GM06990 (cell line): ENCODE measurements at regions not wholly inside any gene's neighbourhood (a gene's known extent, or its start where the extent isn't known, plus 50 kb on each side); places are given as distances from the start of the nearest gene placed in this dataset.

Experiments
- DNase-seq: peaks from one replicate; pipeline ENCODE4 v3.0.0-alpha.2; 2011; ENCODE audit not compliant: insufficient read length; ENCODE audit errors: extremely low read depth
- H3K27me3 ChIP-seq: replicated peaks from 2 replicates; pipeline ENCODE4 v1.6.0; 2011; ENCODE audit warnings: low read length; ENCODE audit not compliant: control insufficient read depth, insufficient read depth
- H3K36me3 ChIP-seq: 2 replicates; pipeline ENCODE4 v1.5.1; 2011; ENCODE audit warnings: low read length; ENCODE audit not compliant: control insufficient read depth, insufficient read depth
- H3K4me3 ChIP-seq: replicated peaks from 2 replicates; pipeline ENCODE4 v1.5.1; 2011; ENCODE audit warnings: low read depth, mild to moderate bottlenecking, control low read depth, low read length
- TF ChIP-seq, protein P1 (sequence below): IDR thresholded peaks from 2 replicates; pipeline ENCODE4 v1.5.1; 2011; ENCODE audit warnings: low read length, control low read depth, mild to moderate bottlenecking, inconsistent platforms; ENCODE audit not compliant: insufficient read depth, poor library complexity, severe bottlenecking

DNA sequence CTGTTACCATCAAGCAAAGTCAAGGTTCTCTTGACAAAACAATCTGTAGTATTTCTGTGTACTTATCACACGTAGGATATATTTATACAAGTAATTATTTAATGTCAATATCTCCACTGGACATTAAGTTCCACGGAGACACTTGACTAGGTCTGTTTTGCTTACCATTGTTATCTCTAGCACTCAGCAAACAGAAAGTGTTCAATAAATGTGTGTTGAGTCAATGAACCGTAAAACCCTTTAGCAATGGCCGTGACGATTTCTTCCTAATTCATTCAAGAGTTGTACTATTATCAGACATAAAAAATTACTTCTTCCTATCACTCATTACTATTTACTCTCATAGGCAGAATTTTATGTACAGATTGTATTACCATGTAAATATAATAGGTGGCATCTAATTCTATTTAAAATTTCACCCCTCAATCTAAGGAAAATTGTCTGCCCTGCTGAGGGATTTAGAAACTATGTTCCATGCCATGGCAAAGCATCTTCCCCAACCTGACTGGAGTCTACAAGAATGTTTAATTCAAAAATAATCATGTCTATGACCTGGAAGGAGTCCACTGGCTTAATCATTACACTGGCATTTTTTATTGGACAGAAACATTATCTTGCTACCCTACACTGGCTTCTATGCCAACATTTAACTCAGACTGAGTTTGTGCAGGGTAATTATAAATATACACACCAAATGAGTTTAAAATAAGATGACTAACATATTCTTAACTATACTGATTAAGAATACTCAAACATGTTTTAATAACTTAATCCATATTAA, 301.9 kb downstream of the ZEB2 start:
- Histone ChIP-seq H3K4me3 (no peak overlapping the region), H3K36me3 (no peaks in the 10 kb centered on the region), H3K27me3 (no peaks in the 10 kb centered on the region)
- TF ChIP-seq, protein P1, sequence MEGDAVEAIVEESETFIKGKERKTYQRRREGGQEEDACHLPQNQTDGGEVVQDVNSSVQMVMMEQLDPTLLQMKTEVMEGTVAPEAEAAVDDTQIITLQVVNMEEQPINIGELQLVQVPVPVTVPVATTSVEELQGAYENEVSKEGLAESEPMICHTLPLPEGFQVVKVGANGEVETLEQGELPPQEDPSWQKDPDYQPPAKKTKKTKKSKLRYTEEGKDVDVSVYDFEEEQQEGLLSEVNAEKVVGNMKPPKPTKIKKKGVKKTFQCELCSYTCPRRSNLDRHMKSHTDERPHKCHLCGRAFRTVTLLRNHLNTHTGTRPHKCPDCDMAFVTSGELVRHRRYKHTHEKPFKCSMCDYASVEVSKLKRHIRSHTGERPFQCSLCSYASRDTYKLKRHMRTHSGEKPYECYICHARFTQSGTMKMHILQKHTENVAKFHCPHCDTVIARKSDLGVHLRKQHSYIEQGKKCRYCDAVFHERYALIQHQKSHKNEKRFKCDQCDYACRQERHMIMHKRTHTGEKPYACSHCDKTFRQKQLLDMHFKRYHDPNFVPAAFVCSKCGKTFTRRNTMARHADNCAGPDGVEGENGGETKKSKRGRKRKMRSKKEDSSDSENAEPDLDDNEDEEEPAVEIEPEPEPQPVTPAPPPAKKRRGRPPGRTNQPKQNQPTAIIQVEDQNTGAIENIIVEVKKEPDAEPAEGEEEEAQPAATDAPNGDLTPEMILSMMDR: no peak
- DNase-seq: no peak

DNA sequence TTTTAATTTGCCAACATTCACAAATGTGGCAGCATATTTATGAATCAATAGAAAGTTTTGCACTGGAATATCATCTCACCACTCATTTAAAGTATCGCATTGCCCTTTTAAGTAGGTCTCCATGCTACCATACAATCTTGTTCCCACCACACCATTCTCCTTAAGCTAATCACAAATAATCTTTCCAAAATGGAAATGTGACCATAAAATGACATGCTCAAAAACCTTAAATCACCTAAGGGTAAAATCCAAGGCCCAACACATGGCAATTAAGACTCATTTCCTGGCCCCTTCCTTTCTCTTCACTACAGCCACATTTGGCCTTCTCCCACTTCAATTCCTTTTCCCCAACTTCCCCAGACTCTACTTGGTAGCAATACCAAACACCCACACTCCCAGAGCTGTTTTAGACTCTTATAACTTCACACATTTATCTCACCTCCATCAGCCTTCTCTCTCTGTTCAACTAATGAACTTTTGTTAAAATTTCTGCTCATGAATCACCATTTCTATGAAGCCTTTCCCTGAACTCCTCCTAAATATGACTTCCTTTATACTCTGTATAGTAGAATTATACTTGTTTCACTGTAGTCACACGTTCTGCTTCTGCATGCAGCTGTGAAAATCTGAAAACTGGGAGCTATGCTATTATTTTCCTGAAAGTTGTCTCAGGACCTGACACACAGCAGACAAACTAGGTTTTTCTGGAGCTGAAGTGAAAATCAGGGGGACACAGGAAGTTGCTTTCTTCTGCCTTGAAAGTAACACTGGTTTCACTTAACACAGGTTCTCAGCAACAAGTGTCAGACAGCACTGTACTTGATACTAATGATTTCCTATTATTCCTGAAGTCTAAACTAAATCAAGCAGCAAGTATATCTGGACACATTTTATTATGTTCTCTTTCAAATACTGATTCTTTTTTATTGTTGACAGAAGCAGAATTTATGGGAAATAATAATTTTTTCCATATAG, 303.9 kb downstream of the ZEB2 start:
- TF ChIP-seq, protein P1: no peak
- no peaks in the 10 kb centered on the region for H3K27me3 ChIP-seq
- H3K36me3 ChIP-seq: no peaks in the 10 kb centered on the region
- DNase-seq: peak; percentile 28
- H3K4me3 ChIP-seq: no peak overlapping the region

DNA sequence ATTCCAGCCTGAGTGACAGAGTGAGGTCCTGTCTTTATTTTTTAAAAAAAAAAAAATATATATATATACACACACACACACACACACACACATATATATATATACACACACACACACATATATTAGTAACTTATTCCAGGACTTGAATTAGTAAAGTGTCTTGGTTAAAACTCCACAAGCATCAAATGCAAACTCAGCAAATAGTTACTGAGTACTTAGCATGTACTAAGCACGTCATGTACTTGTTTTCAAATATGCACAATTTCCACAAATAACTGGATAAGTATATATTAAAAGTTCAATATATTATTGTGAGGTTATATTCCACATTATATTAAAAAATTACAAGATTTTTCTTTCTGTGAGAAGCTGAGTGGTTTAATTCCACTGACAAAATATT, 304.7 kb downstream of the ZEB2 start:
- no peaks in the 10 kb centered on the region for H3K27me3 ChIP-seq
- TF ChIP-seq, protein P1: no peak
- H3K4me3 ChIP-seq: no peak overlapping the region
- no peaks in the 10 kb centered on the region for H3K36me3 ChIP-seq
- no peak for DNase-seq

DNA sequence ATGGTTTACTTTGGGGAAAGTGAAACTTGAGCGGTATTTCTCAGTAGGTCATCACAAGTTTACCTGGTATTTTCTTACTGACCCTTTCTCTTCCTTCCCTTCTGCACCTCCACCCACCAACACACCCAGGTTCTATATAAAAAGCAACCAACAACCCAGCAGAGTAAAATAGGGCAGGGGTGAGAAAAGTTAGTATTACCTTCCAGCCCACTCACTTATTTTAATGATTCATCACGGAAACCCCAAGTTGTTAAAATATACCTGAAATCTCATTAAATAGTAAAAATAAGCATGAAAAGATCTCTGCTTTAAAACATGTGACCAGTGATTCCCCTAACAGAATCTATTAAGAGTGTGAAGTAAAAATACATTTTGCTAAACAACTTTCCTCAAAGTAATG, 306.1 kb downstream of the ZEB2 start:
- no peak overlapping the region for H3K4me3 ChIP-seq
- peak; percentile 56 for DNase-seq
- H3K36me3 ChIP-seq: no peaks in the 10 kb centered on the region
- no peaks in the 10 kb centered on the region for H3K27me3 ChIP-seq
- TF ChIP-seq, protein P1: no peak

DNA sequence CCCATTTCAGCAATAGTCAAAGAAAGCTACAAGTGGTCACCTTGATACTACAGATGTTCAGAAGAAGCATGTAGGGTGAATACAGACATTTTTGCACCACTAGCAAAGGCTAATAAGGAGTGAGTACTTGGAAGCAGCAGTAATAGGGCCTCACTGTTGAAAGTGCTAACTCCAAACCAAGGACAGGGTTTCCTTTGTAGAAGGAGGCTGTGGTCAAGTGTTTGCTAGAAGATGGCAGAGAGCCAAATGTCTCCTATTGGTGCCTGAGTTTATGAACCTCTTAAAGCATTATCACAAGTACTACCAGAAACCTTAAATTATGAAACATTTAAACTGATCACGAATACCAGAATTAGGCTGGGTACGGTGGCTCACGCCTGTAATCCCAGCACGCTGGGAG, 308.1 kb downstream of the ZEB2 start:
- TF ChIP-seq, protein P1: no peak
- DNase-seq: no peak
- Histone ChIP-seq H3K36me3 (no peaks in the 10 kb centered on the region), H3K4me3 (no peak overlapping the region), H3K27me3 (no peaks in the 10 kb centered on the region)
